ENCODE measurements at regions not wholly inside any gene's neighbourhood (a gene's known extent, or its start where the extent isn't known, plus 50 kb on each side); places are given as distances from the start of the nearest gene placed in this dataset.

DNA sequence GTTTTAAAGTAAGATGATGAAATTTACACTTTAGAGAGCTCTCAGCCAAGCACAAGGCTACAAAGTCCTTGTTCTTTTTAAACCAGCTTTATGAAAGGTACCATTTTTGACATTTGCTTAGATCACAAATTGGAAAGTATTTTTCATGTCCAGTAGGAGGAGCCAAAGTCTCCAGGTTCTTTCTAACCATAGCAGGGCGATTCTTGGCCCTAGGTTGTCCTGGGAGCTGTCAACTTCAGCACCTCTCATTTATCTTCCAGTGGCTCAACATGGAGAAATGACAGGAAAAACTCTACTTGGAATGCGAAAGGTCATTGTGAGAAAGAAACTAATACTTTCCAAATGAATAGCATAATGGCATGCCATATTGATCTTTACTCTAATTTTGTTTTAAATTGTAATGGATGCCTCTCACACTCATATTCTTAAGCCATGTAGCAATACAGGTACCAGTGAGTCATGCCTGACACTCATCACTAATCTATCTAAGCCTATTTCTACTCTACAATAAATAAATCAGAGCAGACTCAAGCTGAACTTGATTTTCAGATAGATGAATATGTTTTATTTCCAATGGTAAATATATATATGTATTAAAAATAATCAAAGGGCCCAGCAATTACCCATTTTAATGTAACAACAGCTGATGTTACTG, 919.1 kb upstream of the EEF2KMT start:
- no peak for TF ChIP-seq POLR2A (IDR thresholded peaks at IDR 0.05)
- peak in 5 of 7 experiments; percentile 11 to 33 (median 18) for TF ChIP-seq CTCF (IDR thresholded peaks at IDR 0.05)
